HG03108 (cell line): ENCODE measurements at regions not wholly inside any gene's neighbourhood (a gene's known extent, or its start where the extent isn't known, plus 50 kb on each side); places are given as distances from the start of the nearest gene placed in this dataset.

Experiments used
- ATAC-seq: cut with Tn5 transposase; IDR thresholded peaks from one replicate; pipeline ENCODE4 v1.9.1; 2021; ENCODE audit warnings: moderate library complexity; ENCODE audit not compliant: unreplicated experiment

DNA sequence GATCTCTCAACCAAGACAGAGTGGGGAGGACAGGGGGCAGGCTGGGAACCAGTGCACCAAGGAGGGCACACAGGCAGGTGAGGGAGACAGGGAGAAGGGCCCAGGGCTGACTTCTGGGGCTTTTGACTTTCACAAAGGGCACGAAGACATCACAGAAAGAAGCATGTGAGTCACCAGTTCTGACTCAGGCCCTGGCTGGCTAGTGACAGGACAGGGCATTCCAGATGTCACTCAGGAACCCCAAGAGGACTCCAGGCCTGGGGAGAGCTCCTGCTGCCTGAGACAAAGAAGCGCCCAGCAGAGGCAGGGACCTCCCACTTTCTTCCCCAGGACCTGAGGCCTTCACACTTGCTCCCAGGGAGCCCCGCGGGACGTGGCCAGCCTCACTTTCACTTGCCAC is 497.2 kb downstream of the BUD13 start:
- no peak for ATAC-seq

DNA sequence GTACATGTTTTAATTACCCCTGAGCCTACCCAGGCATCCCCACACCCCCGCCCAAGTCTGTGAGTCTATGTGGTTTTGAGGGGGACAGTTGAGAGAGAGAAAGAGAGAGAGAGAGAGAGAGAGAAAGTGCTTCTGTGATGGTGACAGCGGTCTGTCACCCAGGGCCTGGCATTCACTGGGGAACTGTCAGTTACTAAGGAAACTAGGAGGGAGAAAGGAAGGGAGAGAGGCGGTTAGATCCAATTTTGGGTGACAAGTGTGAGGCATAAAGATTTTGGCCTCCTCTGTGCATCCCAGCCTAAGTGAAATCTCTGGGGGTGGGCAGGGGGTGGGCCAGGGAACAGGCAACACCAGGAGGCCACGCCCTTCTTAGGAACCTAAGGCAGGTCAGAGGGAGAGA is 498.3 kb downstream of the BUD13 start:
- ATAC-seq = no peak

- ATAC-seq = no peak
Observed at GRCh38 chr11:116272181-116272789, 500.5 kb downstream of the BUD13 start.

- ATAC-seq = no peak
Observed at GRCh38 chr11:116271479-116271878, 501.3 kb downstream of the BUD13 start.

DNA sequence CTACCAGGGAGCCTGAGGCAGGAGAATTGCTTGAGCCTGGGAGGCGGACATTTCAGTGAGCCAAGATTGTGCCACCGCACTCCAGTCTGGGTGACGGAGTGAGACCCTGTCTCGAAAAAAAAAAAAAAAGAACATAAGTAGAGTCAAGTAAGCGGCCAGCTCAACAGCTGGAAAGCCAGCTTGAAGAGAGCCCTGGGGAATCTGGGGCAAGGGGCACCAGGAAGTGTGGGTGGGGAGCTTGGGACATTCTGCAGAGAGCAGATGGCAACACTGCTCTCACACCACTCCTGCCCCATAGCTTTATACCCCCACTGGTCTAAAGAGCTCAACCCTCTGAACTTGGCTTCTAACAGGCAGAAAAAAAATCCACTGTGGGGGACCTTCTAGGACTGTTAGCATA is 505.6 kb downstream of the BUD13 start:
- ATAC-seq = no peak

DNA sequence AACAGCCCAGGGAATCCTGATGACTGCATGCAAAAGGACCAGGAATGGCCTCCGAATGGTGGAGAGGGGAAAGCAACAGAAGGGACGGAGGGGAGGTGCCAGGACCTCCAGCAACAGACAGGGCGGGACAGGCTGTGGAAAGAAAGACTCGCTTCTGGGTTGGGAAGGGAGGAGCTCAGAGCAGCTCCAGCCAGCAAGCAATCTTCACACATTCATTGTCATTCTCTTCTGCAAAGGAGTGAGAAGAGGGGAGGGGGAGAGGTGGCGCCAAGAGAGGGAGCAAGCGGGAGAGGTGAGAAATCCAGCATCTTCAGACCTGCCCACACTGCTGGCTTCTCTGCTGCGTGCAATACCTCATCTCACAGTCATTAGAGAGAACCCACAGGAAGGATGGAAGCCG is 509.0 kb downstream of the BUD13 start:
- ATAC-seq = no peak

DNA sequence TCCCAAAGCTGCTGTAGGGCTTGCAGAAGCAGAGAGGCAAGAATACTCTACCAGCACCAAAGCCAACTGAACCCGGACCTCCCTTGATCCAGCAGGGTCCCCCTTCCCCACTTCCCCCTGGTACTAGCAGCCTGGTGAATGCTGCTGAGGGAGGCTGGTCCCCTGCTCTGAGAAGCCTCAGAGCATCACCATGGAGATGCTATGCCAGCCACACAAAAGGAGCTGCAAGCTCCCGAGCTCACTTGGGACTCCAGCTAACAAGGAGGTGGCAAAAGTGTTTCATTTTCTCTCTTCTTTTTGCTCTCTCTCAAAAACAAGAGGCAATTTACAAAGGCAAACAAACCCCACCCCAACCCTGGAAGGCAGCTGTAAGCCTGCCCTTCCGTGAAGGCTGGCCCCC is 509.8 kb downstream of the BUD13 start:
- no peak for ATAC-seq

DNA sequence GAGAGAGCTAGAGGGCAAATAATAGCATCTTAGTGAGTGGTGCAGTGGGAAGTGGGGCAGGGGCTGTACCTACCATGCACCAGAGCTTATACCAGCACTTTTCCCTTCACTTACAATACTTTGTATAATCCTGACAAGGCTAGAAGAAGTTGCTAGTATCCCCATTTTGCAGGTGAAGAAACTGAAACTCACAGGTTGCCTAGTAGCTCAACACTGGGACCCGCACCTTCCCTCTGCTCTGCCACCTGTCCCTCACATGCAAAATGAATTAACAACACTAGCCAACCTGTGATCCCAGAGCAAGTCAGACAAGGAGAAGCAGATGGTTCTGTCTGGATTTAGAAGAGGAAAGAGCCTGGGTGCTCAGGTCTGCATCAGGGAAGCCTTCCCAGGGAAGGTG is 510.4 kb downstream of the BUD13 start:
- no peak for ATAC-seq

GRCh38 chr11:116261606-116262005 is 511.2 kb downstream of the BUD13 start:
- ATAC-seq = no peak

DNA sequence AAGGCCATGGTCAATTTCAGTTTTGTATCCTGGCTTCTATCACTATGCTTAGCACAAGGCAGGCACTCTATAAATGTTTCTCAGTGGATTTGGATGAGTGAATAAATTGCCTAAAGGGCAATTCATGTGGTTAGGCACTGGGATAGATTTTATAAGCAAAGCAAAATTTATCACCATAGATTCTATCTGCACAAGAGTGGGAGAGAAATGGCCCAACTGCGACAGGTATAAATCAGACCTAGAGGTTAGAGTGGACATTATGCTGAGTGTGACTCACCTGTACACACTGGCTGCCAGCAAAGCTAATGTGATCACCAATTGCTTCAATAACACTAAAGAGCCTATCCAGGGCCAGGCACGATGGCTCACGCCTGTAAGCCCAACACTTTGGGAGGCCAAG is 514.0 kb downstream of the BUD13 start:
- ATAC-seq = no peak

- ATAC-seq = no peak
Observed at GRCh38 chr11:116257883-116258282, 514.9 kb downstream of the BUD13 start.

- ATAC-seq = no peak
Observed at GRCh38 chr11:116257092-116257491, 515.7 kb downstream of the BUD13 start.

GRCh38 chr11:116256215-116256614 is 516.6 kb downstream of the BUD13 start:
- ATAC-seq = no peak

GRCh38 chr11:116255321-116255953 is 517.4 kb downstream of the BUD13 start:
- no peak for ATAC-seq

GRCh38 chr11:116250155-116250554 is 522.6 kb downstream of the BUD13 start:
- ATAC-seq = no peak

DNA sequence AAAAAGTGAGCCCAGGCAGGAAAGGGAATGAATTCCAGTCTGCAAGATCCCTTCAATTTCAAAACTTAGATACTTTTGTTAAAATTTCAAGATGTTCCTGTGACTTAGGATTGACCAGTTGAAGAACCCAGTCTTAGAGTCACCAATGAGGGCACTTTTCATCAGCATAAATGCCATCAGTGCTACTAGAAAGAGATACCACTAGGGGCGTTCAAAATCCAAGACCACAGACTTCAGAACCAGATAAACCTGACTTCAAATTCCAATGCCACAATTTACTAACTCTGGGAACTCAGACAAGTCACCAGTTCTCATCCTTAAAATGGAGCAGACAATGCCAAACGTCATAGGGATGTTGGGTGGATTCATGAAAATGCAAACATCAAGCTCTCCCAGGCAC is 523.2 kb downstream of the BUD13 start:
- ATAC-seq = no peak

- ATAC-seq = no peak
Observed at GRCh38 chr11:116244889-116245288, 527.9 kb downstream of the BUD13 start.

- no peak for ATAC-seq
Observed at GRCh38 chr11:116244439-116244838, 528.3 kb downstream of the BUD13 start.

DNA sequence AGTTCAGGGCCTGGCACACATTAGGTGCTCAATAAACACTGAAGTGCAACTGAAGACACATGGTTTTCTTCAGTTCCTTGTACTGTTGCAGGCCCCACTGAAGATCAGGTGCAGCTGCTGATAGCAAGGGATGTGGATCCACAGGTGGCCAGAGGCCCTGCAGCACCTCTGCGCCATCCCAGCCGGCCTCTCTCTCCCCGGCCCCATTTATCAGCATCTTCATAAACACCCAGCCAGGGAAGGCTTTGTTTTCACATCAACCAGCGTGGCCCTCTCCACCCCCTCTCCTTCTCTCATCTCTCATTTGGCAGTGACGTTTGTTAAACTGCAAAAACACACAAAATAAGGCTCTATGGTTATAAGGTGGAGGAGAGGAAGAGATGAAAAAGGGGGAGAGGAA is 528.8 kb downstream of the BUD13 start:
- ATAC-seq = no peak

DNA sequence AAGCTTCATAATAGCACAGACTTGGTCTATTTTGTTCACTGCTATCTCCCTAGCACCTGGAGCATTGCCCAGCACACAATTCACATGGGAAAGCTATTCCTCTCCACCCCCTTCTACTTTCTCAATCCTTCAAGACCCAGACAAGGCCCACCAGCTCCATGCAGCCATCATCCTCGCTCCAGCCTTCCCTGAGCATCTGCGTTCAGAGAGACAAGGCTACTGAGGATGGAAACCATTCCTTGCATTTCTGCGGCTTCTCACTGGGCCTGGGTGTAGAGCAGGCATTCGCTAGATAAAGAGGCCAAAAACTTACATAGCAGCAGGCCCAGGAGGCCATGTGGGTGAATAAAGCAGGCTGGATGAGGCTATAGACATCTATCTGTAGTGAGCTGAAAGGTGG is 530.8 kb downstream of the BUD13 start:
- ATAC-seq = no peak

DNA sequence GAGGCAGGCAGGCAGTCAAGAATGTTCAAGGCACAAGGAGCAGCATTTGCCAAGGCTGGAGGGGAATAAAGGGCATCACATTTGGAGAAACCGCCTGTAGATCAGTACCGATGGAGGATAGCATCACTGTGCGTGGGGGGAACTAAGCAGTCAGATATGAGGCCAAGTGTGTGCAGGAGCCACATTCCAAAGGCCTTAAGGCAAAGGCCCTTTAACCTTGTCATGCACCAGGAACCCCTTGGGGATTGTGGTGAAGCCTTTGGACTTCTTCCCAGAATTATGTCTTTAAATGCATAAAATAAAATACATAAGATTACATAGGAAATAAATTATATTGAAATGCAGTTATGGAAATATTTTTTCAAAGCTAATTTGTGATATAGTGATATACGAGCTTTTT is 532.1 kb downstream of the BUD13 start:
- ATAC-seq = no peak

DNA sequence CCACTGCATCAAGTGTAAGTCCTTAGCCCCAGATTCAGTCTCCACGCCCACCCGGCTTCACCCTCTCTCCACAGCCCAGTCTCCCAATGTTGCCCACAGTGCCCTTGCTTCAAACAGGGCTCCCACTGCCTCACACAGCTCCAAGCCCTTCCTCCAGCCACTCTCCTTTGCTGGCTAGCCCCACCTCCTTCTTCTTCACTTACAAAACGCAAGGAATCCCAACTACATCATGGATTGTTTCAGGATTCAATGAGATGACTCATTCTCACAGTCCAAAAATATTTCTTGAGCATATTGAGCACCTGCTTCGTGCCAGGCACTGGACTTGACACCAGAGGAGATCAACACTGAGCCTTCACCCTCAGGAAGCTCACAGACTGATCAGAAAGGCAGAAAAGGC is 533.5 kb downstream of the BUD13 start:
- no peak for ATAC-seq

DNA sequence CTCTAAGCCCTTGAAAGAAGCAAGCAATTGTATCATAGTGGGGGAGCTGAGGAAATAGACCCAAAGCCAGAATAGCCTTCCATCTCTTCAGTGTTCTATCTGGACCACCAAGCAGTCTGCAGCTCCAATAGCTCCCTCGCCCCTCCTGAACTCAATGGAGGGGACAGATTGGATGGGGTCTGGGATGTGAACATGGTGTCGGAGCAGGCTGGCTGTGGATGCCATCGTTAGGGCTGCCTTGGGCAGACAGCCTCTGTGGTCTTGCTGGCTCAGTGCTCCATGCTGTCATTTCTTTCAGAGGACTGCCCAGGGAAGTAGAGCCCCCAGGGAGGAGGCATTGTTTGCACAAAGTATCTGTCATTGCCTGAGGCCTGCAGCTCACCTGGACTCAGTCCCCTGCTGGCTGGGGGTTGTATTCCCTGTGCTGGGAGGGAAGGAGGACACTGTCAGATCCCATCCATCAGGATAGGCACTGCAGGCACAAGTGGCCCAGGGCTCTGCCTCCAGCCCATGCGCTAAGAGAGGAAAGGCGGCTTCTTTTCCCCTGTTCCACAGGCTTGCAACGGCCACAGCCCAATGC is 537.7 kb downstream of the BUD13 start:
- ATAC-seq = no peak
